HFFc6 (cell line): ENCODE measurements at regions not wholly inside any gene's neighbourhood (a gene's known extent, or its start where the extent isn't known, plus 50 kb on each side); places are given as distances from the start of the nearest gene placed in this dataset.

Experiments used
- DNase-seq: peaks from one replicate; pipeline ENCODE4 v3.0.0-alpha.2; 2018
- H3K27ac Mint-ChIP-seq: 2 replicates; pipeline ENCODE4 v1.8.0; 2020; ENCODE audit warnings: mild to moderate bottlenecking, mixed read lengths
- H3K27me3 Mint-ChIP-seq: 2 replicates; pipeline ENCODE4 v1.8.0; 2021; ENCODE audit warnings: mild to moderate bottlenecking, moderate library complexity, mixed read lengths; ENCODE audit not compliant: insufficient read depth
- H3K36me3 Mint-ChIP-seq: 2 replicates; pipeline ENCODE4 v1.8.0; 2021; ENCODE audit warnings: low read depth, mixed read lengths
- H3K4me1 Mint-ChIP-seq: 2 replicates; pipeline ENCODE4 v1.8.0; 2020; ENCODE audit warnings: low read depth, mixed read lengths
- H3K4me3 Mint-ChIP-seq: 2 replicates; pipeline ENCODE4 v1.8.0; 2020; ENCODE audit warnings: mild to moderate bottlenecking, moderate library complexity, mixed read lengths
- H3K9me3 Mint-ChIP-seq: 2 replicates; pipeline ENCODE4 v1.8.0; 2020; ENCODE audit warnings: mild to moderate bottlenecking, mixed read lengths
- TF ChIP-seq, protein P1 (sequence below): fragments of 200-600 bp; sonication (generic); IDR thresholded peaks from 2 replicates; pipeline ENCODE4 v1.5.0; 2021; ENCODE audit warnings: antibody characterized with exemption, mild to moderate bottlenecking

DNA sequence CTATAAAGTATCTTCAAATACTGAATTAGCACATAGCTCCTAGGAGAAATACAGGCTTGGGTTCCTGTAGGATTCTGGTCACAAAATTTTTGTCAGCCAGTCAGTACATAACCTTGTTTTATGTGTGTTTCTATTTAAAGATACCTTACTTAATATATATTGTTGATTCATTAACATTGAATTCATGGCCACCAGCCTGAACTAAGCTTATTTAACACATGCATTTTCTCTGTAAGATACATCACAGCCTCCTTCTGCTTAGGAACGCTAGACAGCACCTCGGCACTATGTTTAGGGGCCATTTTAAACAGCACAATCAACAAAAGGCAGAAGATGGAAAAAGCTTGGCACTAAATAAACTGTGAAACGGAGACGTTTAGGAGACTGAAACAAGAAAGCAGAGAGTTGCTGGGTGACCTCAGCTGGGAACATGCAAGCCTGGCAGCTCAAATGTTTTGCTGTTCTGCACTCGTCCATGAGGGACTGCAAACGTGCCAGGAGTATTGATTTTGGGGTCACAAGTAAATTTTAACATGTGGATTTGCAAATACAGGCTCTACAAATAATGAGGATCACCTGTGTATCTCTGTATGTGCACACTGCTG lies 432.2 kb upstream of the TPM1 start:
- no peak for DNase-seq
- peaks cover 19% of the 10 kb centered on the region for H3K36me3 Mint-ChIP-seq
- peaks cover 8% of the 10 kb centered on the region for H3K9me3 Mint-ChIP-seq
- no peak overlapping the region for H3K4me3 Mint-ChIP-seq
- no peak overlapping the region for H3K27ac Mint-ChIP-seq
- H3K4me1 Mint-ChIP-seq: peaks cover 61% of the 10 kb centered on the region
- TF ChIP-seq, protein P1, sequence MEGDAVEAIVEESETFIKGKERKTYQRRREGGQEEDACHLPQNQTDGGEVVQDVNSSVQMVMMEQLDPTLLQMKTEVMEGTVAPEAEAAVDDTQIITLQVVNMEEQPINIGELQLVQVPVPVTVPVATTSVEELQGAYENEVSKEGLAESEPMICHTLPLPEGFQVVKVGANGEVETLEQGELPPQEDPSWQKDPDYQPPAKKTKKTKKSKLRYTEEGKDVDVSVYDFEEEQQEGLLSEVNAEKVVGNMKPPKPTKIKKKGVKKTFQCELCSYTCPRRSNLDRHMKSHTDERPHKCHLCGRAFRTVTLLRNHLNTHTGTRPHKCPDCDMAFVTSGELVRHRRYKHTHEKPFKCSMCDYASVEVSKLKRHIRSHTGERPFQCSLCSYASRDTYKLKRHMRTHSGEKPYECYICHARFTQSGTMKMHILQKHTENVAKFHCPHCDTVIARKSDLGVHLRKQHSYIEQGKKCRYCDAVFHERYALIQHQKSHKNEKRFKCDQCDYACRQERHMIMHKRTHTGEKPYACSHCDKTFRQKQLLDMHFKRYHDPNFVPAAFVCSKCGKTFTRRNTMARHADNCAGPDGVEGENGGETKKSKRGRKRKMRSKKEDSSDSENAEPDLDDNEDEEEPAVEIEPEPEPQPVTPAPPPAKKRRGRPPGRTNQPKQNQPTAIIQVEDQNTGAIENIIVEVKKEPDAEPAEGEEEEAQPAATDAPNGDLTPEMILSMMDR: no peak
- H3K27me3 Mint-ChIP-seq: no peaks in the 10 kb centered on the region; the same call in 1 of the 2 replicates

DNA sequence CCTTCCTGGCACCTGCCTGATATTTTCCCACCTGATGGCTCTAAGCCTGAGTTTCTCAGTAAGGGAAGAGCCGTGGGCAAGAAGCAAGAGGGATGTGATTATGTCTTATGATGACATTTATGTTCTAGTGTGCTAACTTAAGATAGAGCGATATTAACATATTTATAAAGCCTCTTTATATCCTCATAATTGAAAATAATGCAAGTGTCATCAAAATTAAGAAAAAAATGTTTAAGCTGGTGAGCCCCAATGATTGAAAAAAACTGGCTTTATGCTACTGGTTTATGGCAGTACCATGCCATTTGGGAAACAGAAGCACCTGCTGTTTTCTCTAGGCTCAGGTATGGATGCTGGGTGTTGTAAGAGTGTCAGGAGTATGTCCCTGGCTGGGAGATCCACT lies 431.5 kb upstream of the TPM1 start:
- H3K4me3 Mint-ChIP-seq: no peak overlapping the region
- no peak overlapping the region for H3K27ac Mint-ChIP-seq
- peaks cover 13% of the 10 kb centered on the region; the same call in 1 of the 2 replicates for H3K36me3 Mint-ChIP-seq
- peaks cover 56% of the 10 kb centered on the region for H3K4me1 Mint-ChIP-seq
- H3K27me3 Mint-ChIP-seq: no peaks in the 10 kb centered on the region; the same call in 1 of the 2 replicates
- TF ChIP-seq, protein P1: no peak
- peaks cover 2% of the 10 kb centered on the region; the same call in 1 of the 2 replicates for H3K9me3 Mint-ChIP-seq
- no peak for DNase-seq

DNA sequence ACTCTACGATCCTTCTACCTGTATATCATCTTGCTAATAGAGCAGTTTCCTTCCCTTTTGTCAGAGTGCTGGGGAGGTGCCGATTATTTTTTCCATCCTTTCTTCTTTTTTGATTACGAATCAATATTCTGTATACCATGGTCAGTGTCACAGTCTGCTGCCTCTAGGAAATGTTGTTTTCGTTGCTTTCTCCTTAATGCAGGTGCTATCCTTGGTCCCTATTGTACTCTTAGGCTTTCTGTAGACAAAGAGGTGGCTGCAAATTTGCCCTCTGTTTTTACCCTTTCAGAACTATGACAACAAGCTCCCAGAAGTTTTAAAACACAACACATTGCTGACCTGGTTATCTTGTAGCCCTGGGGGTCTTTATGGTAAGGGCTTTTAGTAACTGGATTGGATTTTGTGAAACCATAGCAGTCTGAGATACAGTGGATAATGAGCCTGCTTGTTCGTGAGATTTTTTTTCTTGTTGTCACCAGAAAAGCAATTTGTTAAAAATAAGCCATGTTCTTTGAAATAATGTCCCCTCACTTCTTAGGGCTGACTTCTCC lies 430.3 kb upstream of the TPM1 start:
- DNase-seq: no peak
- Mint-ChIP-seq H3K27ac (no peak overlapping the region), H3K9me3 (no peaks in the 10 kb centered on the region), H3K4me1 (peaks cover 58% of the 10 kb centered on the region), H3K36me3 (peaks cover 13% of the 10 kb centered on the region; the same call in 1 of the 2 replicates), H3K27me3 (no peaks in the 10 kb centered on the region; the same call in 1 of the 2 replicates), H3K4me3 (no peak overlapping the region)
- TF ChIP-seq, protein P1: no peak

DNA sequence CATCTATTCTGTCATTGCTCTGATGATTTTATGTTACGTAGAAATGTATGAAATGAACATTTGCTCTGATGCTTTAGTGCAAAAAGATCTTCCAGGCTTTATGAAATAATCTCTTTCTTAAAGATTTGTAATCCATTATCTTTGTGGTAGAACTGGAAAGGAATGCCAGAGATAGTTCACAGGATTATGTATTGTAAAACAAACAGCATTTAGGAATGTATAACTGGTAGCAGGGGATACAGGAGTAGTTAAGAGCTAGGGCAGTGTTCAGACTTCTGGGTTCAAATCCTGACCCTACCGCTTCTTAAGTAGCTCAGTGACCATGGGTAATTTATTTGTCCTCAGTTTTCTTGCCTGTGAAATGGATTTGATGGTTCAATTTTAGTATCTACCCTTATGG lies 429.8 kb upstream of the TPM1 start:
- Mint-ChIP-seq H3K4me3 (no peak overlapping the region), H3K27ac (no peak overlapping the region), H3K36me3 (peaks cover 10% of the 10 kb centered on the region; the same call in 1 of the 2 replicates), H3K27me3 (no peaks in the 10 kb centered on the region; the same call in 1 of the 2 replicates), H3K4me1 (peaks cover 58% of the 10 kb centered on the region), H3K9me3 (no peaks in the 10 kb centered on the region)
- TF ChIP-seq, protein P1: no peak
- no peak for DNase-seq

DNA sequence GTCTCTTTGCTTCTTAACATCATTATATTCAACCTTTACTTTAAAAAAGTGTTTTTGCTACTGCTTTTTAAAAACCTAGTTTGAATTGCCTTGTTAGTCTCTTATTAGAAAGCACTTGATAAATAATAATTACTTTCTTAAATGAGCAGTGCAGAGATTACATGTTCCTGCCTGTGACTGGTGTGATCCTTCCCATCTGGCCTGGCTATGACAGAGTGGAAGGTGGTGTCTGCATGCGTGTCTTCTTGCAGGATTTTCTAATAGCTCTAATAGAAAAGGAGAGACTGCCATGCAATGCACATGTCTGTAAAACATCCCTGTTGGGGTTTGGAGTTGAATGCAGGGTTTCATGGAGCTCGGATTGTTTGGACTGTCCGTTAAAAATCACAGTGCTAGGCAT lies 425.8 kb upstream of the TPM1 start:
- H3K4me1 Mint-ChIP-seq: peaks cover 64% of the 10 kb centered on the region
- TF ChIP-seq, protein P1: no peak
- H3K27me3 Mint-ChIP-seq: peaks cover 2% of the 10 kb centered on the region; the same call in 1 of the 2 replicates
- peak overlapping the region; percentile 91; the same call in 1 of the 2 replicates for H3K27ac Mint-ChIP-seq
- no peak for DNase-seq
- H3K36me3 Mint-ChIP-seq: peaks cover 4% of the 10 kb centered on the region; the same call in 1 of the 2 replicates
- no peaks in the 10 kb centered on the region for H3K9me3 Mint-ChIP-seq
- no peak overlapping the region for H3K4me3 Mint-ChIP-seq
